ENCODE measurements at regions not wholly inside any gene's neighbourhood (a gene's known extent, or its start where the extent isn't known, plus 50 kb on each side); places are given as distances from the start of the nearest gene placed in this dataset.
A peak's percentile ranks its signal among the peaks of the same experiment; 100 is the strongest.
"Not testable (repeated sequence)": the region's sequence is repeated elsewhere in the genome, so short reads cannot be mapped to it uniquely, and the experiment has no call there.

GRCh38 chr10:130350996-130351395 is 214.8 kb downstream of the GLRX3 start:
- no peak for FAIRE-seq
- DNase-seq (ENCODE audit: low spot score) = no peak

GRCh38 chr10:130351466-130352290 is 215.5 kb downstream of the GLRX3 start:
- DNase-seq (ENCODE audit: low spot score) (no peak), FAIRE-seq (no peak)

GRCh38 chr10:130352291-130352645 is 216.1 kb downstream of the GLRX3 start:
- FAIRE-seq (no peak), DNase-seq (ENCODE audit: low spot score) (no peak)

- FAIRE-seq (no peak), DNase-seq (ENCODE audit: low spot score) (no peak)
Observed at GRCh38 chr10:130353928-130354572, 217.9 kb downstream of the GLRX3 start.

- DNase-seq (ENCODE audit: low spot score) = no peak
- FAIRE-seq = no peak
Observed at GRCh38 chr10:130354573-130354954, 218.4 kb downstream of the GLRX3 start.

GRCh38 chr10:130354976-130355795 is 219.0 kb downstream of the GLRX3 start:
- no peak for FAIRE-seq
- no peak for DNase-seq (ENCODE audit: low spot score)

- DNase-seq (ENCODE audit: low spot score); FAIRE-seq: not testable (repeated sequence)
Observed at GRCh38 chr10:130356429-130356828, 220.2 kb downstream of the GLRX3 start.

- FAIRE-seq (no peak), DNase-seq (ENCODE audit: low spot score) (no peak)
Observed at GRCh38 chr10:130357226-130357625, 221.0 kb downstream of the GLRX3 start.

- DNase-seq (ENCODE audit: low spot score) = no peak
- no peak for FAIRE-seq
Observed at GRCh38 chr10:130357951-130358350, 221.8 kb downstream of the GLRX3 start.

- FAIRE-seq = no peak
Observed at GRCh38 chr10:130358981-130359650, 222.9 kb downstream of the GLRX3 start.

GRCh38 chr10:130359711-130360110 is 223.5 kb downstream of the GLRX3 start:
- FAIRE-seq = no peak
- no peak for DNase-seq (ENCODE audit: low spot score)

More at GRCh38 chr10:130358981-130359650, 222.9 kb downstream of the GLRX3 start:
- DNase-seq (ENCODE audit: low spot score) = peak; percentile 44

- DNase-seq (ENCODE audit: low spot score) = no peak
- no peak for FAIRE-seq
Observed at GRCh38 chr10:130360826-130361311, 224.7 kb downstream of the GLRX3 start.

- no peak for FAIRE-seq
- no peak for DNase-seq (ENCODE audit: low spot score)
Observed at GRCh38 chr10:130361351-130362105, 225.3 kb downstream of the GLRX3 start.

- FAIRE-seq = no peak
- DNase-seq (ENCODE audit: low spot score) = no peak
Observed at GRCh38 chr10:130362308-130362761, 226.1 kb downstream of the GLRX3 start.

GRCh38 chr10:130363051-130363450 is 226.9 kb downstream of the GLRX3 start:
- no peak for DNase-seq (ENCODE audit: low spot score)
- FAIRE-seq = no peak

- FAIRE-seq = no peak
- no peak for DNase-seq (ENCODE audit: low spot score)
Observed at GRCh38 chr10:130363899-130364445, 227.8 kb downstream of the GLRX3 start.

- DNase-seq (ENCODE audit: low spot score) = no peak
Observed at GRCh38 chr10:130364631-130365411, 228.6 kb downstream of the GLRX3 start.

GRCh38 chr10:130368761-130369560 is 232.8 kb downstream of the GLRX3 start:
- no peak for DNase-seq (ENCODE audit: low spot score)

More at GRCh38 chr10:130364631-130365411, 228.6 kb downstream of the GLRX3 start:
- no peak for FAIRE-seq

More at GRCh38 chr10:130368761-130369560, 232.8 kb downstream of the GLRX3 start:
- FAIRE-seq = no peak
